Spleen (tissue), 11 donors: ENCODE measurements at regions not wholly inside any gene's neighbourhood (a gene's known extent, or its start where the extent isn't known, plus 50 kb on each side); places are given as distances from the start of the nearest gene placed in this dataset.

ENCODE experiments used
- DNase-seq: peaks from one replicate; pipeline ENCODE4 v3.0.0-alpha.2; 2020
- H3K27ac ChIP-seq, 8 donors: fragments of 200-600 bp; sonication (generic) in 7 of 8; 1 replicate in 4 of 8; 2 replicates in 4 of 8; pipeline versions ENCODE4 v1.5.0 to v1.8.0; 2016 to 2021; ENCODE audit warnings: inconsistent platforms in 4 of 8, mild to moderate bottlenecking in 4 of 8, moderate library complexity in 1 of 8
- H3K27me3 ChIP-seq, 7 donors: fragments of 200-600 bp; sonication (generic) in 6 of 7; replicated peaks in 1 of 7; 1 replicate in 4 of 7; 2 replicates in 3 of 7; pipeline versions ENCODE4 v1.5.0 to v1.8.0; 2016 to 2021; ENCODE audit warnings: inconsistent platforms in 3 of 7, mild to moderate bottlenecking in 1 of 7
- H3K36me3 ChIP-seq, 6 donors: fragments of 200-600 bp; sonication (generic) in 5 of 6; 1 replicate in 4 of 6; 2 replicates in 2 of 6; pipeline versions ENCODE4 v1.5.0 to v1.8.0; 2016 to 2021; ENCODE audit warnings: inconsistent platforms in 2 of 6
- H3K4me1 ChIP-seq, 6 donors: fragments of 200-600 bp; sonication (generic) in 5 of 6; 1 replicate in 3 of 6; 2 replicates in 3 of 6; pipeline versions ENCODE4 v1.5.0 to v1.8.0; 2016 to 2021; ENCODE audit warnings: inconsistent platforms in 3 of 6
- H3K4me3 ChIP-seq, 8 donors: fragments of 200-600 bp; sonication (generic) in 7 of 8; 1 replicate in 4 of 8; 2 replicates in 4 of 8; pipeline versions ENCODE4 v1.5.0 to v1.8.0; 2016 to 2021; ENCODE audit warnings: inconsistent platforms in 4 of 8, mild to moderate bottlenecking in 4 of 8, moderate library complexity in 2 of 8
- H3K9me3 ChIP-seq, 8 donors: fragments of 200-600 bp; sonication (generic) in 7 of 8; 1 replicate in 4 of 8; 2 replicates in 4 of 8; pipeline versions ENCODE4 v1.5.0 to v1.8.0; 2016 to 2021; ENCODE audit warnings: inconsistent platforms in 4 of 8
- CTCF ChIP-seq, 11 experiments: fragments of 200-600 bp in 7 of 11; fragments of 450-650 bp in 4 of 11; sonication (generic) in 4 of 11; IDR thresholded peaks in 8 of 11; conservative IDR thresholded peaks in 3 of 11; 1 replicate in 7 of 11; 2 replicates in 4 of 11; pipeline versions ENCODE4 v1.4.0 to v1.8.0; 2016 to 2021; ENCODE audit warnings: antibody characterized with exemption in 11 of 11, inconsistent platforms in 4 of 11, mild to moderate bottlenecking in 1 of 11
- POLR2A ChIP-seq, 3 donors: fragments of 450-650 bp; IDR thresholded peaks; one replicate each; pipeline ENCODE4 v1.5.1; 2017; ENCODE audit warnings: antibody characterized with exemption in 3 of 3, mild to moderate bottlenecking in 1 of 3
- POLR2AphosphoS5 ChIP-seq, 3 donors: sonication (generic); formaldehyde crosslinking; IDR thresholded peaks; one replicate each; pipeline ENCODE4 v1.5.1; 2017; ENCODE audit warnings: antibody characterized with exemption in 3 of 3
- WGBS, 5 donors: extraction: QIAGEN DNeasy Blood & Tissue Kit in 3 of 5; methylation state at CpG; one replicate each; pipeline versions ENCODE4 v1.1.5 to v1.1.7; 2013 to 2018; 5-methylcytosine and 5-hydroxymethylcytosine counted together
- intact Hi-C: fragments of 100-400 bp; cut with DNase I; formaldehyde crosslinking; loops from one replicate; pipeline ENCODE4 v1.15.0; 2023; ENCODE audit warnings: low total_unique reads
- donor health status: healthy with polysubstance abuse.
- donor health status: DM: no; HTN: no; CAD: no; lungs with moderate emphysema.
- donor health status: DM: no; HTN: no; CAD: no.
- donor health status: Bipolar disorder and iron deficiency.
- donor health status: healthy.
- donor health status: DM: no; HTN: no; CAD: no.
- donor health status: DM: yes; HTN: yes; CAD: no.

DNA sequence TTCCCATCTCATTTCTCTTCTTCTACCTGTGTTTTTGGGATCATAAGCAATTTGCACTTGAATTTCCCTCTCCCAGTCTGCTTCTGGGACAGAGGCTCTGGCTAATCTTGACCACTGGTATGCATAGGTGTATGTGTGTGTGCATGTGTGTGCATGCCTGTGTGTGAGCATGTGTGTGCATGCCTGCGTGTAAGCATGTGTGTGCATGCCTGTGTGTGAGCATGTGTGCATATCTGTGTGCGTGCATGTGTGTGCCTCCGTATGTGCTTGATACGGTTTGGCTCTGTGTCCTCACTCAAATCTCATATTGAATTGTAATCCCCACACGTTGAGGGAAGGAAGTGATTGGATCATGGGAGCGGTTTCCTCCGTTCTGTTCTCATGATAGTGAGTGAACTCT is 77.7 kb downstream of the HAPSTR1 start:
- intact Hi-C loops = no loop called here
- TF ChIP-seq POLR2A (IDR thresholded peaks at IDR 0.05) (no peak), POLR2AphosphoS5 (IDR thresholded peaks at IDR 0.05) (no peak), CTCF (IDR thresholded peaks at IDR 0.05 in 8 of 11, conservative IDR thresholded peaks at IDR 0.05 in 3 of 11) (no peak)
- H3K36me3 ChIP-seq = no peaks in the 10 kb centered on the region
- DNase-seq = no peak
- H3K9me3 ChIP-seq = no peaks in the 10 kb centered on the region
- H3K4me1 ChIP-seq = peaks cover 0 to 5% (median 0%) of the 10 kb centered on the region in 6 donors
- no peak overlapping the region for H3K27ac ChIP-seq
- 74 to 84% (median 77%) methylated on average over 7 of the region's 7 CpGs for WGBS, 5 donors
- H3K4me3 ChIP-seq = no peak overlapping the region
- H3K27me3 ChIP-seq = peaks cover 0 to 4% (median 0%) of the 10 kb centered on the region in 7 donors

DNA sequence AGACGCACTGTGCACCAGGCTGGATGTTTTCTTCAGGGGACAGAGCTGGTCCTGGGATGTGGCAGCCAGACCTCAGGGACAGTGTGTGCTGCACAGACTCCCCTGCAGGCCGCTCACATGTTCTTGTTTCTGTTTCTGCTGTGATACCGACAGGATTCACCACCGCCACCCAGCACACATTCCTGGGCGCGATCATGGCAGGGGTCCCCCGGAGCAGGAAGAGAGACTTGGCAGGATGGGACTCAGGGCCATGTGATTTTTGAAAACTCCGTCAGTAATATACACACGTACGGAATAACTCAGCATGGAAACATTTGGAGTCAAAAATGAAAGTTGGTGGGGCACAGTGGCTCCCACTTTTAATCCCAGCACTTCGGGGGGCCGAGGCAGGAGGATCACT is 79.0 kb downstream of the HAPSTR1 start:
- 87 to 96% (median 89%) methylated on average over 11 to 12 of the region's 12 CpGs for WGBS, 5 donors
- H3K36me3 ChIP-seq = no peaks in the 10 kb centered on the region

DNA sequence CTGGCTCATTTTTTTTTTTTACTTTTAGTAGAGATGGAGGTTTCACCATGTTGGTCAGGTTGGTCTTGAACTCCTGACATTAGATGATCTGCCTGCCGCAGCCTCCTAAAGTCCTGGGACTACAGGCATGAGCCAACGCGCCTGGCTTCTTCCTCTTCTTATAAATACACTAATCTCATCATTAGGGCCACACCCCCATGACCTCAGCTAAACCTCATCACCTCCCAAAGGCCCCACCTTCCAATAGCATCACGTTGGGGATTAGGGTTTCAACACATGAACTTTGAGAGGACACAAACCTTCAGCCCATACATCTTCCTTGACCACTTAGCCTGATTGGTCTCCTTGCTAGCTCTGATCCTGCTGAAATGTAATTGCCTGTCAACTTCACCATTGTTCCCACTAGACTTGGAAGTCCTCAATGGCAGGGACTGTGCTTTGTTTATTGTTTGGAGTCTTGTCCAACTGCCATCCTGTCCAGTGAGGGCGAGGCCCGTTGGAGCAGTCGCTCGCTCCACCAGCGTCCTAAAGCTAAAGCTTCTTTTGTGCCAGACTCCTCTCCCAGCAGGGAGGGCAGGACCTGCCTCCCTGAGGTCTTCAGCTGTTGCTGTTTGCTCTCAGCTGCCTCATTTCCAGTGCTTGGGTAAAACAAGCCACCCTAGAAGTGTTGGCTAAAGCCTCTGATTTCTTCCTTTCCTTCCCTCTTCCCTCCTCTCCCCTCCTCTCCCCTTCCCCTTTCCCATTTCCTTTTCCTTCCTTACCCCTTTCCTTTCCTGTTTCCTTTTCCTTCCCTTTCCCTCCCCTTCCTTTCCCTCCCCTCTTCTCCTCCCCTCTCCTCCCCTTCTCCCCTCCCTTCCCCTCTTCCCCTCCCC is 85.3 kb downstream of the HAPSTR1 start:
- intact Hi-C loops = no loop called here
- Histone ChIP-seq H3K4me1 (no peaks in the 10 kb centered on the region), H3K36me3 (no peaks in the 10 kb centered on the region), H3K27ac (no peak overlapping the region), H3K9me3 (peaks cover 0 to 6% (median 0%) of the 10 kb centered on the region in 8 donors), H3K4me3 (no peak overlapping the region), H3K27me3 (peaks cover 0 to 12% (median 0%) of the 10 kb centered on the region in 7 donors)
- no peak for DNase-seq
- TF ChIP-seq POLR2AphosphoS5 (IDR thresholded peaks at IDR 0.05) = no peak
- no peak for TF ChIP-seq POLR2A (IDR thresholded peaks at IDR 0.05)
- TF ChIP-seq CTCF (IDR thresholded peaks at IDR 0.05 in 8 of 11, conservative IDR thresholded peaks at IDR 0.05 in 3 of 11) = no peak
- WGBS, 5 donors = 57 to 67% (median 63%) methylated on average over 9 of the region's 9 CpGs

More for the DNA sequence above, 79.0 kb downstream of the HAPSTR1 start:
- TF ChIP-seq POLR2A (IDR thresholded peaks at IDR 0.05) (no peak), POLR2AphosphoS5 (IDR thresholded peaks at IDR 0.05) (no peak), CTCF (IDR thresholded peaks at IDR 0.05 in 8 of 11, conservative IDR thresholded peaks at IDR 0.05 in 3 of 11) (no peak)
- intact Hi-C loops = no loop called here
- Histone ChIP-seq H3K27me3 (peaks cover 0 to 7% (median 0%) of the 10 kb centered on the region in 7 donors), H3K4me3 (no peak overlapping the region), H3K27ac (no peak overlapping the region), H3K9me3 (no peaks in the 10 kb centered on the region), H3K4me1 (peaks cover 0 to 3% (median 0%) of the 10 kb centered on the region in 6 donors)
- no peak for DNase-seq

DNA sequence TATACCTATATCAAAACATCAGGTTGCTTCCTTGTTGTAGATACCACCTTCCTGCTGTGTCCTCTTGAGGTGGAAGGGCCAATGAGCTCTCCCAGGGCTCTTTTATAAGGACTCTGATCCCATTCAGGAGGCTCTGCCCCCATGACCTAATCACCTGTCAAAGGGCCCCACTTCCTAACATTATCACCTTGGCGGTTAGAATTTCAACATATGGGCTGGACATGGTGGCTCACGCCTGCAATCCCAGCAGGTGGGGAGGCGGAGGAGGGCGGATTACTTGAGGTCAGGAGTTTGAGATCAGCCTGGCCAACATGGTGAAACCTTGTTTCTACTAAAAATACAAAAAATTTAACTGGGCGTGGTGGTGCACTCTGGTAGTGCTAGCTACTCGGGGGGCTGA is 86.4 kb downstream of the HAPSTR1 start:
- no peak for TF ChIP-seq CTCF (IDR thresholded peaks at IDR 0.05 in 8 of 11, conservative IDR thresholded peaks at IDR 0.05 in 3 of 11)
- no peak for TF ChIP-seq POLR2A (IDR thresholded peaks at IDR 0.05)
- no peak for TF ChIP-seq POLR2AphosphoS5 (IDR thresholded peaks at IDR 0.05)
- intact Hi-C loops = no loop called here
- H3K36me3 ChIP-seq = no peaks in the 10 kb centered on the region
- H3K27me3 ChIP-seq = peaks cover 0 to 12% (median 0%) of the 10 kb centered on the region in 7 donors
- H3K4me3 ChIP-seq = no peak overlapping the region
- no peak overlapping the region for H3K27ac ChIP-seq
- H3K4me1 ChIP-seq = no peaks in the 10 kb centered on the region
- no peak for DNase-seq
- 76 to 86% (median 80%) methylated on average over 6 of the region's 6 CpGs for WGBS, 5 donors
- H3K9me3 ChIP-seq = peaks cover 0 to 6% (median 0%) of the 10 kb centered on the region in 8 donors
